SK-N-SH (cell line): ENCODE measurements at regions not wholly inside any gene's neighbourhood (a gene's known extent, or its start where the extent isn't known, plus 50 kb on each side); places are given as distances from the start of the nearest gene placed in this dataset.

Experiments
- CHD2 ChIP-seq: fragments of 150-350 bp; IDR thresholded peaks from 2 replicates; pipeline ENCODE4 v1.6.1; 2018; ENCODE audit warnings: low read length; ENCODE audit not compliant: partially characterized antibody
- CTCF ChIP-seq: fragments of 200-600 bp; sonication (generic); IDR thresholded peaks from 2 replicates; pipeline ENCODE4 v1.6.1; 2017; ENCODE audit warnings: antibody characterized with exemption, mild to moderate bottlenecking, moderate library complexity
- EP300 ChIP-seq, 2 experiments: IDR thresholded peaks; 2 replicates each; pipeline versions ENCODE4 v1.4.0 to v1.6.1; 2012; ENCODE audit warnings: borderline replicate concordance in 1 of 2, low read depth in 1 of 2, low read length in 1 of 2
- EZH2phosphoT487 ChIP-seq: fragments of 200-600 bp; sonication (generic); IDR thresholded peaks from 2 replicates; pipeline ENCODE4 v1.6.1; 2017; ENCODE audit warnings: low read depth, mixed run types, mild to moderate bottlenecking, antibody characterized with exemption, moderate library complexity, borderline replicate concordance
- GATA2 ChIP-seq: sonication (generic); formaldehyde crosslinking; IDR thresholded peaks from 2 replicates; pipeline ENCODE4 v1.5.0; 2020; ENCODE audit warnings: mild to moderate bottlenecking, missing genetic modification reagents
- JUND ChIP-seq: IDR thresholded peaks from 2 replicates; pipeline ENCODE4 v1.4.0; 2012
- MXI1 ChIP-seq: IDR thresholded peaks from 2 replicates; pipeline ENCODE4 v1.6.1; 2012; ENCODE audit warnings: mild to moderate bottlenecking, low read depth, low read length, improper control_type of control experiment
- TAF1 ChIP-seq: IDR thresholded peaks from 2 replicates; pipeline ENCODE4 v1.6.1; 2012; ENCODE audit warnings: low read depth, mild to moderate bottlenecking, low read length, moderate library complexity, borderline replicate concordance
- TCF12 ChIP-seq: IDR thresholded peaks from 2 replicates; pipeline ENCODE4 v1.4.0; 2012
- TEAD4 ChIP-seq: IDR thresholded peaks from 2 replicates; pipeline ENCODE4 v1.4.0; 2012; ENCODE audit warnings: mild to moderate bottlenecking, borderline replicate concordance; ENCODE audit not compliant: insufficient read depth
- TF ChIP-seq, protein P1 (sequence below): IDR thresholded peaks from 2 replicates; pipeline ENCODE4 v1.6.1; 2012; ENCODE audit warnings: mild to moderate bottlenecking, low read depth, low read length, moderate library complexity
- TF ChIP-seq, protein P2 (sequence below): IDR thresholded peaks from 2 replicates; pipeline ENCODE4 v1.4.0; 2012; ENCODE audit warnings: low read depth, borderline replicate concordance
- TF ChIP-seq, protein P3 (sequence below): IDR thresholded peaks from 2 replicates; pipeline ENCODE4 v1.4.0; 2012; ENCODE audit warnings: low read depth
- TF ChIP-seq, protein P4 (sequence below): fragments of 150-350 bp; IDR thresholded peaks from 2 replicates; pipeline ENCODE4 v1.6.1; 2016; ENCODE audit warnings: mild to moderate bottlenecking, low read depth, low read length

- TF ChIP-seq CTCF (no peak), MXI1 (no peak), TEAD4 (no peak), GATA2 (CRISPR knock-in tag) (no peak), EP300 (IDR thresholded peaks at IDR 0.05; ENCODE audit: borderline replicate concordance in 1 of 2, low read depth in 1 of 2, low read length in 1 of 2) (no peak), TAF1 (no peak), CHD2 (no peak), JUND (no peak), TCF12 (no peak), EZH2phosphoT487 (no peak)
- TF ChIP-seq, protein P1, sequence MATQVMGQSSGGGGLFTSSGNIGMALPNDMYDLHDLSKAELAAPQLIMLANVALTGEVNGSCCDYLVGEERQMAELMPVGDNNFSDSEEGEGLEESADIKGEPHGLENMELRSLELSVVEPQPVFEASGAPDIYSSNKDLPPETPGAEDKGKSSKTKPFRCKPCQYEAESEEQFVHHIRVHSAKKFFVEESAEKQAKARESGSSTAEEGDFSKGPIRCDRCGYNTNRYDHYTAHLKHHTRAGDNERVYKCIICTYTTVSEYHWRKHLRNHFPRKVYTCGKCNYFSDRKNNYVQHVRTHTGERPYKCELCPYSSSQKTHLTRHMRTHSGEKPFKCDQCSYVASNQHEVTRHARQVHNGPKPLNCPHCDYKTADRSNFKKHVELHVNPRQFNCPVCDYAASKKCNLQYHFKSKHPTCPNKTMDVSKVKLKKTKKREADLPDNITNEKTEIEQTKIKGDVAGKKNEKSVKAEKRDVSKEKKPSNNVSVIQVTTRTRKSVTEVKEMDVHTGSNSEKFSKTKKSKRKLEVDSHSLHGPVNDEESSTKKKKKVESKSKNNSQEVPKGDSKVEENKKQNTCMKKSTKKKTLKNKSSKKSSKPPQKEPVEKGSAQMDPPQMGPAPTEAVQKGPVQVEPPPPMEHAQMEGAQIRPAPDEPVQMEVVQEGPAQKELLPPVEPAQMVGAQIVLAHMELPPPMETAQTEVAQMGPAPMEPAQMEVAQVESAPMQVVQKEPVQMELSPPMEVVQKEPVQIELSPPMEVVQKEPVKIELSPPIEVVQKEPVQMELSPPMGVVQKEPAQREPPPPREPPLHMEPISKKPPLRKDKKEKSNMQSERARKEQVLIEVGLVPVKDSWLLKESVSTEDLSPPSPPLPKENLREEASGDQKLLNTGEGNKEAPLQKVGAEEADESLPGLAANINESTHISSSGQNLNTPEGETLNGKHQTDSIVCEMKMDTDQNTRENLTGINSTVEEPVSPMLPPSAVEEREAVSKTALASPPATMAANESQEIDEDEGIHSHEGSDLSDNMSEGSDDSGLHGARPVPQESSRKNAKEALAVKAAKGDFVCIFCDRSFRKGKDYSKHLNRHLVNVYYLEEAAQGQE, result no peak
- TF ChIP-seq, protein P2, sequence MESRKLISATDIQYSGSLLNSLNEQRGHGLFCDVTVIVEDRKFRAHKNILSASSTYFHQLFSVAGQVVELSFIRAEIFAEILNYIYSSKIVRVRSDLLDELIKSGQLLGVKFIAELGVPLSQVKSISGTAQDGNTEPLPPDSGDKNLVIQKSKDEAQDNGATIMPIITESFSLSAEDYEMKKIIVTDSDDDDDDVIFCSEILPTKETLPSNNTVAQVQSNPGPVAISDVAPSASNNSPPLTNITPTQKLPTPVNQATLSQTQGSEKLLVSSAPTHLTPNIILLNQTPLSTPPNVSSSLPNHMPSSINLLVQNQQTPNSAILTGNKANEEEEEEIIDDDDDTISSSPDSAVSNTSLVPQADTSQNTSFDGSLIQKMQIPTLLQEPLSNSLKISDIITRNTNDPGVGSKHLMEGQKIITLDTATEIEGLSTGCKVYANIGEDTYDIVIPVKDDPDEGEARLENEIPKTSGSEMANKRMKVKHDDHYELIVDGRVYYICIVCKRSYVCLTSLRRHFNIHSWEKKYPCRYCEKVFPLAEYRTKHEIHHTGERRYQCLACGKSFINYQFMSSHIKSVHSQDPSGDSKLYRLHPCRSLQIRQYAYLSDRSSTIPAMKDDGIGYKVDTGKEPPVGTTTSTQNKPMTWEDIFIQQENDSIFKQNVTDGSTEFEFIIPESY, result no peak
- TF ChIP-seq, protein P3, sequence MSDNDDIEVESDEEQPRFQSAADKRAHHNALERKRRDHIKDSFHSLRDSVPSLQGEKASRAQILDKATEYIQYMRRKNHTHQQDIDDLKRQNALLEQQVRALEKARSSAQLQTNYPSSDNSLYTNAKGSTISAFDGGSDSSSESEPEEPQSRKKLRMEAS, result no peak
- TF ChIP-seq, protein P4, sequence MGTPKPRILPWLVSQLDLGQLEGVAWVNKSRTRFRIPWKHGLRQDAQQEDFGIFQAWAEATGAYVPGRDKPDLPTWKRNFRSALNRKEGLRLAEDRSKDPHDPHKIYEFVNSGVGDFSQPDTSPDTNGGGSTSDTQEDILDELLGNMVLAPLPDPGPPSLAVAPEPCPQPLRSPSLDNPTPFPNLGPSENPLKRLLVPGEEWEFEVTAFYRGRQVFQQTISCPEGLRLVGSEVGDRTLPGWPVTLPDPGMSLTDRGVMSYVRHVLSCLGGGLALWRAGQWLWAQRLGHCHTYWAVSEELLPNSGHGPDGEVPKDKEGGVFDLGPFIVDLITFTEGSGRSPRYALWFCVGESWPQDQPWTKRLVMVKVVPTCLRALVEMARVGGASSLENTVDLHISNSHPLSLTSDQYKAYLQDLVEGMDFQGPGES, result no peak
These were observed 139.7 kb upstream of the TPM1 start for GRCh38 chr15:62902821-62903220.
